H9 (cell line): ENCODE measurements at regions not wholly inside any gene's neighbourhood (a gene's known extent, or its start where the extent isn't known, plus 50 kb on each side); places are given as distances from the start of the nearest gene placed in this dataset.

ENCODE experiments used
- DNase-seq: peaks from one replicate; pipeline ENCODE4 v3.0.0-alpha.2; 2017
- H2AFZ ChIP-seq: one replicate; pipeline ENCODE4 v1.6.1; 2013; ENCODE audit warnings: mild to moderate bottlenecking, low read length, control low read depth, moderate library complexity
- H2AK5ac ChIP-seq: 2 replicates; pipeline ENCODE4 v1.6.1; 2013; ENCODE audit warnings: low read length, control low read depth, mixed read lengths; ENCODE audit not compliant: insufficient read length
- H2BK120ac ChIP-seq: one replicate; pipeline ENCODE4 v1.6.1; 2013; ENCODE audit warnings: low read depth, mild to moderate bottlenecking, low read length, control low read depth, inconsistent platforms; ENCODE audit not compliant: poor library complexity, severe bottlenecking
- H2BK12ac ChIP-seq: 2 replicates; pipeline ENCODE4 v1.6.1; 2013; ENCODE audit warnings: low read length, control low read depth, mixed read lengths, low read depth; ENCODE audit not compliant: insufficient read length
- H2BK15ac ChIP-seq: 2 replicates; pipeline ENCODE4 v1.6.1; 2013; ENCODE audit warnings: low read depth, low read length, control low read depth
- H2BK20ac ChIP-seq: one replicate; pipeline ENCODE4 v1.6.1; 2013; ENCODE audit warnings: low read depth, mild to moderate bottlenecking, low read length, control low read depth, inconsistent platforms; ENCODE audit not compliant: poor library complexity, severe bottlenecking
- H2BK5ac ChIP-seq: 2 replicates; pipeline ENCODE4 v1.6.1; 2013; ENCODE audit warnings: low read length, control low read depth, mixed read lengths; ENCODE audit not compliant: insufficient read length
- H3K14ac ChIP-seq: 2 replicates; pipeline ENCODE4 v1.6.1; 2013; ENCODE audit warnings: low read length, control low read depth; ENCODE audit not compliant: insufficient read depth
- H3K18ac ChIP-seq: 2 replicates; pipeline ENCODE4 v1.6.1; 2013; ENCODE audit warnings: low read depth, mild to moderate bottlenecking, mixed read lengths, low read length, control low read depth; ENCODE audit not compliant: insufficient read length
- H3K23ac ChIP-seq: 2 replicates; pipeline ENCODE4 v1.6.1; 2013; ENCODE audit warnings: low read length, control low read depth, mixed read lengths, low read depth; ENCODE audit not compliant: insufficient read length
- H3K23me2 ChIP-seq: 2 replicates; pipeline ENCODE4 v1.6.1; 2013; ENCODE audit warnings: low read depth, mild to moderate bottlenecking, mixed read lengths, low read length, control low read depth; ENCODE audit not compliant: insufficient read length, poor library complexity, severe bottlenecking
- H3K27ac ChIP-seq: 2 replicates; pipeline ENCODE4 v1.5.1; 2013; ENCODE audit warnings: low read length, control low read depth, mixed read lengths, low read depth; ENCODE audit not compliant: insufficient read length
- H3K27me3 ChIP-seq: 2 replicates; pipeline ENCODE4 v1.6.1; 2013; ENCODE audit warnings: low read length, control low read depth, inconsistent platforms; ENCODE audit not compliant: insufficient read depth
- H3K4ac ChIP-seq: 2 replicates; pipeline ENCODE4 v1.6.1; 2013; ENCODE audit warnings: low read depth, mild to moderate bottlenecking, control low read depth, inconsistent platforms, low read length, moderate library complexity
- H3K4me1 ChIP-seq: 2 replicates; pipeline ENCODE4 v1.6.1; 2013; ENCODE audit warnings: low read length, control low read depth, inconsistent platforms; ENCODE audit not compliant: insufficient read depth
- H3K4me2 ChIP-seq: 2 replicates; pipeline ENCODE4 v1.6.1; 2013; ENCODE audit warnings: low read length, control low read depth, mixed read lengths; ENCODE audit not compliant: insufficient read length, insufficient read depth
- H3K56ac ChIP-seq: 2 replicates; pipeline ENCODE4 v1.6.1; 2013; ENCODE audit warnings: low read depth, mild to moderate bottlenecking, mixed read lengths, low read length, control low read depth; ENCODE audit not compliant: insufficient read length
- H3K79me1 ChIP-seq: 2 replicates; pipeline ENCODE4 v1.6.1; 2013; ENCODE audit warnings: low read depth, mild to moderate bottlenecking, moderate library complexity, low read length, control low read depth, inconsistent platforms; ENCODE audit not compliant: insufficient read depth, poor library complexity, severe bottlenecking
- H3K79me2 ChIP-seq: 2 replicates; pipeline ENCODE4 v1.6.1; 2013; ENCODE audit warnings: low read length, control low read depth, inconsistent platforms; ENCODE audit not compliant: insufficient read depth
- H3K9ac ChIP-seq: 2 replicates; pipeline ENCODE4 v1.6.1; 2013; ENCODE audit warnings: low read length, control low read depth, mixed read lengths; ENCODE audit not compliant: insufficient read length; ENCODE audit errors: extremely low read depth
- H3K9me3 ChIP-seq: one replicate; pipeline ENCODE4 v1.6.1; 2013; ENCODE audit warnings: low read depth, low read length, inconsistent platforms; ENCODE audit not compliant: control insufficient read depth
- H3T11ph ChIP-seq: one replicate; pipeline ENCODE4 v1.6.1; 2013; ENCODE audit warnings: mild to moderate bottlenecking, low read length, control low read depth, inconsistent platforms
- H4K20me1 ChIP-seq: one replicate; pipeline ENCODE4 v1.6.1; 2013; ENCODE audit not compliant: control insufficient read depth, insufficient read length, insufficient read depth
- H4K5ac ChIP-seq: 2 replicates; pipeline ENCODE4 v1.6.1; 2013; ENCODE audit warnings: low read depth, mild to moderate bottlenecking, mixed read lengths, low read length, control low read depth; ENCODE audit not compliant: insufficient read length
- H4K8ac ChIP-seq: replicated peaks from 2 replicates; pipeline ENCODE4 v1.6.1; 2013; ENCODE audit warnings: low read length, control low read depth, mixed read lengths, low read depth; ENCODE audit not compliant: insufficient read length
- H4K91ac ChIP-seq: 2 replicates; pipeline ENCODE4 v1.6.1; 2013; ENCODE audit warnings: low read depth, mild to moderate bottlenecking, moderate library complexity, mixed read lengths, low read length, control low read depth; ENCODE audit not compliant: insufficient read length
- H3K27ac Mint-ChIP-seq, 3 experiments: 2 replicates in 2 of 3; 3 replicates in 1 of 3; pipeline ENCODE4 v1.8.0; 2020 to 2021; ENCODE audit warnings: mixed read lengths in 3 of 3, mild to moderate bottlenecking in 1 of 3, moderate library complexity in 1 of 3
- H3K27me3 Mint-ChIP-seq: 2 replicates; pipeline ENCODE4 v1.8.0; 2021; ENCODE audit warnings: low read depth, mild to moderate bottlenecking, moderate library complexity, mixed read lengths
- H3K36me3 Mint-ChIP-seq, 3 experiments: 2 replicates in 2 of 3; 3 replicates in 1 of 3; pipeline ENCODE4 v1.8.0; 2020 to 2021; ENCODE audit warnings: low read depth in 3 of 3, mixed read lengths in 3 of 3; ENCODE audit not compliant: insufficient read depth in 1 of 3
- H3K4me1 Mint-ChIP-seq, 2 experiments: 2 replicates each; pipeline ENCODE4 v1.8.0; 2020; ENCODE audit warnings: mixed read lengths in 2 of 2
- H3K4me3 Mint-ChIP-seq, 2 experiments: 2 replicates in 1 of 2; 3 replicates in 1 of 2; pipeline ENCODE4 v1.8.0; 2020 to 2021; ENCODE audit warnings: mild to moderate bottlenecking in 2 of 2, mixed read lengths in 2 of 2, moderate library complexity in 1 of 2
- H3K9me3 Mint-ChIP-seq, 2 experiments: 2 replicates in 1 of 2; 3 replicates in 1 of 2; pipeline ENCODE4 v1.8.0; 2020; ENCODE audit warnings: mild to moderate bottlenecking in 2 of 2, mixed read lengths in 2 of 2, moderate library complexity in 1 of 2
- CTCF ChIP-seq: fragments of 200-600 bp; sonication (generic); conservative IDR thresholded peaks from 3 replicates; pipeline ENCODE4 v1.8.0; 2021; ENCODE audit warnings: antibody characterized with exemption, mild to moderate bottlenecking
- WGBS: extraction: QIAGEN DNeasy Blood & Tissue Kit; methylation state at CpG from one replicate; pipeline ENCODE4 v1.1.7; 2013; ENCODE audit warnings: missing lambda C conversion rate, low lambda C conversion rate, mixed read lengths; ENCODE audit not compliant: insufficient read length; ENCODE audit errors: extremely low coverage; 5-methylcytosine and 5-hydroxymethylcytosine counted together

- Histone ChIP-seq H3K4me1 (peaks cover 4% of the 10 kb centered on the region; the same call in 1 of the 2 replicates), H3T11ph (no peak overlapping the region), H3K79me1 (no peaks in the 10 kb centered on the region), H4K5ac (no peak overlapping the region), H2AK5ac (no peak overlapping the region), H3K4me2 (no peak overlapping the region), H2BK12ac (no peak overlapping the region), H2AFZ (no peak overlapping the region), H3K79me2 (no peaks in the 10 kb centered on the region), H2BK20ac (no peak overlapping the region), H2BK15ac (no peak overlapping the region), H3K9ac (no peak overlapping the region), H3K56ac (no peak overlapping the region), H4K20me1 (no peaks in the 10 kb centered on the region), H4K91ac (no peak overlapping the region), H3K14ac (no peak overlapping the region), H3K4ac (no peak overlapping the region), H2BK120ac (no peak overlapping the region), H2BK5ac (no peak overlapping the region), H3K23ac (no peak overlapping the region), H3K23me2 (no peaks in the 10 kb centered on the region), H3K9me3 (no peaks in the 10 kb centered on the region), H3K27ac (no peak overlapping the region), H3K18ac (no peak overlapping the region), H4K8ac (no peak overlapping the region), H3K27me3 (no peaks in the 10 kb centered on the region)
- H3K4me1 Mint-ChIP-seq: peaks cover 10% of the 10 kb centered on the region in 2 experiments
- H3K27me3 Mint-ChIP-seq: no peaks in the 10 kb centered on the region
- H3K27ac Mint-ChIP-seq: no peak overlapping the region
- H3K9me3 Mint-ChIP-seq: peaks cover 0 to 8% of the 10 kb centered on the region in 2 experiments; a peak in 3 of 5 replicates
- no peak overlapping the region for H3K4me3 Mint-ChIP-seq
- TF ChIP-seq CTCF: no peak
- no peak for DNase-seq
- H3K36me3 Mint-ChIP-seq: peaks cover 0 to 8% (median 0%) of the 10 kb centered on the region in 3 experiments; a peak in 4 of 7 replicates
- WGBS: no CpG with 5 or more reads among the region's 3 CpGs
Measured at GRCh38 chr18:62637403-62637802, 77.9 kb upstream of the PHLPP1 start.
